ENCODE measurements at regions not wholly inside any gene's neighbourhood (a gene's known extent, or its start where the extent isn't known, plus 50 kb on each side); places are given as distances from the start of the nearest gene placed in this dataset.

DNA sequence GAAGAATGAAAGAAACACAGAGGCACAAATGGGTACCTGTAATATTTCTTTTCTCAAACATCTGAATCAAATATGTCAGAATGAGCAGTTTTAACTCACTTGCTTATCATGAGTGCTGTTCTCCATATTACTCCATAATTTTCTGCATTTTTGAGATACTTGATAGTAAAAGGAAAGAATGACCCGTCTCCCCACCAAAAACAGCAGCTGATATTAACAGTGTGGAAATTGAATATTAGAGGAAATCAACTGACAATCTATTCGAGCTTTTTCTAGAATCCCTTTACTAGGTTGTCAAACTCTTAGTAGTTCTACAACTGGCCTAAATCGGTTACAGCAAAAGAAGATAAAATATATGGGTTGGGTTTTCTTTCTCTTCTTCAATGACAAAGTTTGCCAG is 49.9 kb upstream of the HELT start:
- DNase-seq (ENCODE audit: low read depth), result no peak
